Suprapubic skin (tissue), 4 donors: ENCODE measurements at regions not wholly inside any gene's neighbourhood (a gene's known extent, or its start where the extent isn't known, plus 50 kb on each side); places are given as distances from the start of the nearest gene placed in this dataset.

ENCODE experiments used
- EP300 ChIP-seq: sonication (generic); formaldehyde crosslinking; IDR thresholded peaks from one replicate; pipeline ENCODE4 v1.6.1; 2017; ENCODE audit warnings: antibody characterized with exemption
- POLR2A ChIP-seq, 2 donors: fragments of 450-650 bp; IDR thresholded peaks; one replicate each; pipeline ENCODE4 v1.6.1; 2017; ENCODE audit warnings: antibody characterized with exemption in 2 of 2, mild to moderate bottlenecking in 2 of 2, moderate library complexity in 2 of 2
- POLR2AphosphoS5 ChIP-seq, 3 donors: sonication (generic); formaldehyde crosslinking; IDR thresholded peaks; one replicate each; pipeline ENCODE4 v1.6.1; 2017; ENCODE audit warnings: antibody characterized with exemption in 3 of 3
- TF ChIP-seq, protein P1 (sequence below), 2 donors: fragments of 200-600 bp in 1 of 2; fragments of 450-650 bp in 1 of 2; sonication (generic) in 1 of 2; IDR thresholded peaks; one replicate each; pipeline ENCODE4 v1.5.1; 2016 to 2019; ENCODE audit warnings: antibody characterized with exemption in 2 of 2, mild to moderate bottlenecking in 1 of 2, moderate library complexity in 1 of 2

GRCh38 chrX:149274516-149275105 lies 230.5 kb downstream of the IDS start:
- TF ChIP-seq, protein P1, sequence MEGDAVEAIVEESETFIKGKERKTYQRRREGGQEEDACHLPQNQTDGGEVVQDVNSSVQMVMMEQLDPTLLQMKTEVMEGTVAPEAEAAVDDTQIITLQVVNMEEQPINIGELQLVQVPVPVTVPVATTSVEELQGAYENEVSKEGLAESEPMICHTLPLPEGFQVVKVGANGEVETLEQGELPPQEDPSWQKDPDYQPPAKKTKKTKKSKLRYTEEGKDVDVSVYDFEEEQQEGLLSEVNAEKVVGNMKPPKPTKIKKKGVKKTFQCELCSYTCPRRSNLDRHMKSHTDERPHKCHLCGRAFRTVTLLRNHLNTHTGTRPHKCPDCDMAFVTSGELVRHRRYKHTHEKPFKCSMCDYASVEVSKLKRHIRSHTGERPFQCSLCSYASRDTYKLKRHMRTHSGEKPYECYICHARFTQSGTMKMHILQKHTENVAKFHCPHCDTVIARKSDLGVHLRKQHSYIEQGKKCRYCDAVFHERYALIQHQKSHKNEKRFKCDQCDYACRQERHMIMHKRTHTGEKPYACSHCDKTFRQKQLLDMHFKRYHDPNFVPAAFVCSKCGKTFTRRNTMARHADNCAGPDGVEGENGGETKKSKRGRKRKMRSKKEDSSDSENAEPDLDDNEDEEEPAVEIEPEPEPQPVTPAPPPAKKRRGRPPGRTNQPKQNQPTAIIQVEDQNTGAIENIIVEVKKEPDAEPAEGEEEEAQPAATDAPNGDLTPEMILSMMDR (IDR thresholded peaks at IDR 0.05), result no peak
- TF ChIP-seq POLR2AphosphoS5 (IDR thresholded peaks at IDR 0.05) (no peak), POLR2A (IDR thresholded peaks at IDR 0.05) (no peak), EP300 (no peak)
